ENCODE measurements at regions not wholly inside any gene's neighbourhood (a gene's known extent, or its start where the extent isn't known, plus 50 kb on each side); places are given as distances from the start of the nearest gene placed in this dataset.

DNA sequence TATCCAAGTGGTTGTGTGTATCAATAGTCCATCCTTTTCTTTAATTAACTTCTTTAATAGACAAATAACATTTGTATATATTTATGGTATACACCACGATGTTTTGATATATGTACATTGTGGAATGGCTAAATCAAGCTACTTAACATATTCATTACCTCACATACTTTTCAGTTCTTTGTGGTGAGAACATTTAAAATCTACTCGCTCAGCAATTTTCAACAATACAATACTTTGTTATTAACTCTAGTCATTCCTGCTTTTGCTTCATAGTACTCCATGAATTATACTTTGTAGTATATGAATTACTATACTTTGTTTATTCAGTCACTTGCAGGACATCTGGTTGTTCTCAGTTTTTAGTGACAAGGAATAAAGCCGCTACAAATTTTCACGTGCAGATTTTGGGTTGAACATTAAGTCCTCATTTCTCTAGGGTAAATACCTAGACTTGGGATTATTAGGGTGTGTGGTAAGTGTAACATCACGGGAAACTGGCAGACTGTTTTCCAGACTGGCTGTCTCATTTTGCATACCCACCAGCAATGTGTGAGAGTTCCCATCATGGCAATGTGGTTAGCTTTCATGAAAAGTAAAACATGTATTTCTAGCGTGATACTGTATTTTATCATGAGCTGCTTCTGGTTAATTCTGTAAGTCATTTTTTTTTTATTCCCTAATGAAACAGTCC, 354.4 kb upstream of the WWC1 start:
- H3K4me3 ChIP-seq (ENCODE audit: control insufficient read depth in 2 of 3, extremely low read depth in 1 of 3, insufficient read depth in 2 of 3, low read depth in 1 of 3, low read length in 3 of 3) = no peak overlapping the region
- H3K9ac ChIP-seq (ENCODE audit: control insufficient read depth, extremely low read depth, insufficient read depth, low read length) = no peak overlapping the region
- dilution Hi-C loops (cut with MboI; ENCODE audit: extremely low pct_ligation_motif_present, low sequenced_read_pairs) = no loop called here
- peaks cover 86% of the 10 kb centered on the region for H3K79me2 ChIP-seq (ENCODE audit: control insufficient read depth, insufficient read depth, low read length)
- no peaks in the 10 kb centered on the region for H4K20me1 ChIP-seq (ENCODE audit: control insufficient read depth, extremely low read depth, insufficient read depth, low read length)
- peaks cover 4% of the 10 kb centered on the region for H3K4me1 ChIP-seq (ENCODE audit: control insufficient read depth, extremely low read depth, insufficient read depth, low read length)
- H3K4me2 ChIP-seq (ENCODE audit: control insufficient read depth, extremely low read depth, insufficient read depth, low read depth, low read length) = no peak overlapping the region
- no peak overlapping the region for H3K27ac ChIP-seq (ENCODE audit: control insufficient read depth, insufficient read depth, low read length)
- no peak for DNase-seq (ENCODE audit: low read depth, low spot score)
- no peaks in the 10 kb centered on the region for H3K9me1 ChIP-seq (ENCODE audit: control insufficient read depth, extremely low read depth, insufficient read depth, low read length)
- H3K36me3 ChIP-seq (ENCODE audit: control insufficient read depth in 2 of 2, extremely low read depth in 1 of 2, insufficient read depth in 2 of 2, low read length in 2 of 2) = peaks cover 3 to 4% of the 10 kb centered on the region in 2 experiments
- no peak for FAIRE-seq
- no peaks in the 10 kb centered on the region for H3K27me3 ChIP-seq (ENCODE audit: control insufficient read depth, extremely low read depth, insufficient read depth, low read length)
- no peaks in the 10 kb centered on the region for H3K9me3 ChIP-seq (ENCODE audit: control insufficient read depth, low read depth, low read length)
- TF ChIP-seq, protein P1, sequence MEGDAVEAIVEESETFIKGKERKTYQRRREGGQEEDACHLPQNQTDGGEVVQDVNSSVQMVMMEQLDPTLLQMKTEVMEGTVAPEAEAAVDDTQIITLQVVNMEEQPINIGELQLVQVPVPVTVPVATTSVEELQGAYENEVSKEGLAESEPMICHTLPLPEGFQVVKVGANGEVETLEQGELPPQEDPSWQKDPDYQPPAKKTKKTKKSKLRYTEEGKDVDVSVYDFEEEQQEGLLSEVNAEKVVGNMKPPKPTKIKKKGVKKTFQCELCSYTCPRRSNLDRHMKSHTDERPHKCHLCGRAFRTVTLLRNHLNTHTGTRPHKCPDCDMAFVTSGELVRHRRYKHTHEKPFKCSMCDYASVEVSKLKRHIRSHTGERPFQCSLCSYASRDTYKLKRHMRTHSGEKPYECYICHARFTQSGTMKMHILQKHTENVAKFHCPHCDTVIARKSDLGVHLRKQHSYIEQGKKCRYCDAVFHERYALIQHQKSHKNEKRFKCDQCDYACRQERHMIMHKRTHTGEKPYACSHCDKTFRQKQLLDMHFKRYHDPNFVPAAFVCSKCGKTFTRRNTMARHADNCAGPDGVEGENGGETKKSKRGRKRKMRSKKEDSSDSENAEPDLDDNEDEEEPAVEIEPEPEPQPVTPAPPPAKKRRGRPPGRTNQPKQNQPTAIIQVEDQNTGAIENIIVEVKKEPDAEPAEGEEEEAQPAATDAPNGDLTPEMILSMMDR (optimal IDR thresholded peaks at IDR 0.05 in 1 of 3, IDR thresholded peaks at IDR 0.05 in 1 of 3, conservative IDR thresholded peaks at IDR 0.05 in 1 of 3; ENCODE audit: extremely low read depth in 1 of 3, insufficient read depth in 2 of 3, low read length in 3 of 3) = no peak
- TF ChIP-seq EZH2 (IDR thresholded peaks at IDR 0.05; ENCODE audit: low read length) = no peak
- H2AFZ ChIP-seq (ENCODE audit: control insufficient read depth, low read length) = no peak overlapping the region

DNA sequence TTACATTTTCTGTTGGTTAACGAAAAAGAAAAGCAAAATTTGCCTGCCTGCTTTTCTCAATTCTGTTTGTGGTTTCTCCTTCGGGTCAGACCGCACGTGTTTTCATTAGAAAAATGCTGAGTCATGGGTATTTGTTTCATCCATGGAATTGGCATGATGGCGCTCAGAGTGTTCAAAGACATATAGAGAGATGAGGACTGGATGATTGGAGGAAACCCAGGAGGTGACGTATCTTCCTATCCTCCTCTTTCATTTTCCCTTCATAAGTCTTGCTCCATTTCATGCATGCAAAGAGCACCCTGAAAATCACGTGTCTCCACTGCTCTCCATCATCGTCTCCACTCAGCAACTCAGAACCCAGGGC, 353.8 kb upstream of the WWC1 start:
- no peak for DNase-seq (ENCODE audit: low read depth, low spot score)
- peaks cover 89% of the 10 kb centered on the region for H3K79me2 ChIP-seq (ENCODE audit: control insufficient read depth, insufficient read depth, low read length)
- no peak overlapping the region for H3K4me3 ChIP-seq (ENCODE audit: control insufficient read depth in 2 of 3, extremely low read depth in 1 of 3, insufficient read depth in 2 of 3, low read depth in 1 of 3, low read length in 3 of 3)
- FAIRE-seq = no peak
- no peak overlapping the region for H2AFZ ChIP-seq (ENCODE audit: control insufficient read depth, low read length)
- peaks cover 4% of the 10 kb centered on the region for H3K4me1 ChIP-seq (ENCODE audit: control insufficient read depth, extremely low read depth, insufficient read depth, low read length)
- H3K36me3 ChIP-seq (ENCODE audit: control insufficient read depth in 2 of 2, extremely low read depth in 1 of 2, insufficient read depth in 2 of 2, low read length in 2 of 2) = peaks cover 3 to 4% of the 10 kb centered on the region in 2 experiments
- no peak for TF ChIP-seq EZH2 (IDR thresholded peaks at IDR 0.05; ENCODE audit: low read length)
- TF ChIP-seq, protein P1 (optimal IDR thresholded peaks at IDR 0.05 in 1 of 3, IDR thresholded peaks at IDR 0.05 in 1 of 3, conservative IDR thresholded peaks at IDR 0.05 in 1 of 3; ENCODE audit: extremely low read depth in 1 of 3, insufficient read depth in 2 of 3, low read length in 3 of 3) = no peak
- H3K9me1 ChIP-seq (ENCODE audit: control insufficient read depth, extremely low read depth, insufficient read depth, low read length) = no peaks in the 10 kb centered on the region
- no peaks in the 10 kb centered on the region for H3K27me3 ChIP-seq (ENCODE audit: control insufficient read depth, extremely low read depth, insufficient read depth, low read length)
- H4K20me1 ChIP-seq (ENCODE audit: control insufficient read depth, extremely low read depth, insufficient read depth, low read length) = peaks cover 3% of the 10 kb centered on the region
- H3K9ac ChIP-seq (ENCODE audit: control insufficient read depth, extremely low read depth, insufficient read depth, low read length) = no peak overlapping the region
- dilution Hi-C loops (cut with MboI; ENCODE audit: extremely low pct_ligation_motif_present, low sequenced_read_pairs) = no loop called here
- no peaks in the 10 kb centered on the region for H3K9me3 ChIP-seq (ENCODE audit: control insufficient read depth, low read depth, low read length)
- no peak overlapping the region for H3K4me2 ChIP-seq (ENCODE audit: control insufficient read depth, extremely low read depth, insufficient read depth, low read depth, low read length)
- H3K27ac ChIP-seq (ENCODE audit: control insufficient read depth, insufficient read depth, low read length) = no peak overlapping the region

All from keratinocyte (primary cell).